Loucy (cell line): ENCODE measurements at regions not wholly inside any gene's neighbourhood (a gene's known extent, or its start where the extent isn't known, plus 50 kb on each side); places are given as distances from the start of the nearest gene placed in this dataset.

Experiments
- EZH2phosphoT487 ChIP-seq: fragments of 200-600 bp; IDR thresholded peaks from 2 replicates; pipeline ENCODE4 v1.6.1; 2018; ENCODE audit warnings: antibody characterized with exemption, mild to moderate bottlenecking, moderate library complexity, borderline replicate concordance
- TF ChIP-seq, protein P1 (sequence below): fragments of 200-600 bp; sonication (generic); conservative IDR thresholded peaks from 2 replicates; pipeline ENCODE4 v1.5.1; 2014; ENCODE audit warnings: mild to moderate bottlenecking, antibody characterized with exemption, low read length

DNA sequence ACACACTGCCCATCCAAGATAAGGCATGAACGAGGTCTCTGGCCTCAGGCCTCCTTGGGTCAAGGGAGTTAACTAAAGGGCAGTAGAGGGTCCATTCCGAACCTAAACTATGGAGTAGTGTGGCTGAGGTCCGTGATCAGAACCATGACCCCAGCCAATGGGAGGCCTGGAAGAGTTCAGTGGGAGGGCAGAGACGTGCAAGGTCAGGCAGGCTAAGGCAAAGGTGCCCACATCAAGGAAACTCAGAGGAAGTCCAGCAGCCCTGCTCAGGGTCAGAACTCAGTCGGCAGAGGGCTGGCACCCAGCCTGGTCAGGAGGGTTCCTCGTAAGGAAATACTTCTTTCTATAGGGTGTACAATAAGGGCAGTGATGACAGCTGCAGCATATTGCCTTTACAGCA is 152.2 kb downstream of the SOD2 start:
- TF ChIP-seq, protein P1, sequence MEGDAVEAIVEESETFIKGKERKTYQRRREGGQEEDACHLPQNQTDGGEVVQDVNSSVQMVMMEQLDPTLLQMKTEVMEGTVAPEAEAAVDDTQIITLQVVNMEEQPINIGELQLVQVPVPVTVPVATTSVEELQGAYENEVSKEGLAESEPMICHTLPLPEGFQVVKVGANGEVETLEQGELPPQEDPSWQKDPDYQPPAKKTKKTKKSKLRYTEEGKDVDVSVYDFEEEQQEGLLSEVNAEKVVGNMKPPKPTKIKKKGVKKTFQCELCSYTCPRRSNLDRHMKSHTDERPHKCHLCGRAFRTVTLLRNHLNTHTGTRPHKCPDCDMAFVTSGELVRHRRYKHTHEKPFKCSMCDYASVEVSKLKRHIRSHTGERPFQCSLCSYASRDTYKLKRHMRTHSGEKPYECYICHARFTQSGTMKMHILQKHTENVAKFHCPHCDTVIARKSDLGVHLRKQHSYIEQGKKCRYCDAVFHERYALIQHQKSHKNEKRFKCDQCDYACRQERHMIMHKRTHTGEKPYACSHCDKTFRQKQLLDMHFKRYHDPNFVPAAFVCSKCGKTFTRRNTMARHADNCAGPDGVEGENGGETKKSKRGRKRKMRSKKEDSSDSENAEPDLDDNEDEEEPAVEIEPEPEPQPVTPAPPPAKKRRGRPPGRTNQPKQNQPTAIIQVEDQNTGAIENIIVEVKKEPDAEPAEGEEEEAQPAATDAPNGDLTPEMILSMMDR, result no peak
- TF ChIP-seq EZH2phosphoT487, result no peak
